Effector memory CD4-positive, alpha-beta T cell (primary cell): ENCODE measurements at regions not wholly inside any gene's neighbourhood (a gene's known extent, or its start where the extent isn't known, plus 50 kb on each side); places are given as distances from the start of the nearest gene placed in this dataset.
"Not testable (repeated sequence)": the region's sequence is repeated elsewhere in the genome, so short reads cannot be mapped to it uniquely, and the experiment has no call there.

Source experiments
- DNase-seq, 3 donors: peaks; one replicate each; pipeline ENCODE4 v3.0.0-alpha.2; 2020
- H3K27ac ChIP-seq: 2 replicates; pipeline ENCODE4 v1.7.0; 2013; ENCODE audit warnings: mild to moderate bottlenecking, low read length, moderate library complexity; ENCODE audit not compliant: insufficient read depth, poor library complexity, severe bottlenecking
- H3K27me3 ChIP-seq: replicated peaks from 2 replicates; pipeline ENCODE4 v1.7.0; 2013; ENCODE audit warnings: mild to moderate bottlenecking, low read length; ENCODE audit not compliant: insufficient read depth, control insufficient read depth, poor library complexity, severe bottlenecking
- H3K36me3 ChIP-seq: 2 replicates; pipeline ENCODE4 v1.7.0; 2013; ENCODE audit warnings: mild to moderate bottlenecking, low read length, moderate library complexity; ENCODE audit not compliant: control insufficient read depth, insufficient read depth
- H3K4me1 ChIP-seq: 2 replicates; pipeline ENCODE4 v1.7.0; 2013; ENCODE audit warnings: low read length, mild to moderate bottlenecking; ENCODE audit not compliant: control insufficient read depth, insufficient read depth, poor library complexity, severe bottlenecking
- H3K4me3 ChIP-seq: 2 replicates; pipeline ENCODE4 v1.7.0; 2013; ENCODE audit warnings: low read length, low read depth, mild to moderate bottlenecking; ENCODE audit not compliant: insufficient read depth, poor library complexity, severe bottlenecking
- H3K9me3 ChIP-seq: 2 replicates; pipeline ENCODE4 v1.7.0; 2013; ENCODE audit warnings: mild to moderate bottlenecking, low read length, moderate library complexity; ENCODE audit not compliant: control insufficient read depth

DNA sequence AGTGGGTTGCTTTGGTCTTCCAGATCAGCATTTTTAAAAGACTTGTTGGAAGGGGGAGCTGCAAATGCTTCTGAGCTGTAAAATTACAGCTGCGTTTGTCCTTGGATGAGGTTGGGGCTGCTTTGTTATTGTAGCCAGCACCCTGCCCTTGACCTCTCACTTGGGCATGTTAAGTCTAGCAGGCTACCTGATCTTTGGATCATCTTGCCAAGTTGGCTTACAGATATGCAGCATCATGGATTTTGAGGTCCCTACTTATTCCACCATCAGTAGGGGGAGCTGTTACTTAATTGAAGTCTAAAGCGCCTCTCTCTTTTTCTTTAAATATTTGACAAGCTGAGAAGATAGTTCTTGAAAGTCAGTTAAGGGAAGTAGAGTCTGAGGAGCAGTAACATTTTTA is 793.0 kb downstream of the MCTP2 start:
- H3K27ac ChIP-seq = no peak overlapping the region
- no peaks in the 10 kb centered on the region for H3K36me3 ChIP-seq
- H3K4me3 ChIP-seq = no peak overlapping the region
- no peak for DNase-seq
- no peaks in the 10 kb centered on the region for H3K9me3 ChIP-seq
- no peaks in the 10 kb centered on the region for H3K4me1 ChIP-seq
- no peaks in the 10 kb centered on the region for H3K27me3 ChIP-seq

DNA sequence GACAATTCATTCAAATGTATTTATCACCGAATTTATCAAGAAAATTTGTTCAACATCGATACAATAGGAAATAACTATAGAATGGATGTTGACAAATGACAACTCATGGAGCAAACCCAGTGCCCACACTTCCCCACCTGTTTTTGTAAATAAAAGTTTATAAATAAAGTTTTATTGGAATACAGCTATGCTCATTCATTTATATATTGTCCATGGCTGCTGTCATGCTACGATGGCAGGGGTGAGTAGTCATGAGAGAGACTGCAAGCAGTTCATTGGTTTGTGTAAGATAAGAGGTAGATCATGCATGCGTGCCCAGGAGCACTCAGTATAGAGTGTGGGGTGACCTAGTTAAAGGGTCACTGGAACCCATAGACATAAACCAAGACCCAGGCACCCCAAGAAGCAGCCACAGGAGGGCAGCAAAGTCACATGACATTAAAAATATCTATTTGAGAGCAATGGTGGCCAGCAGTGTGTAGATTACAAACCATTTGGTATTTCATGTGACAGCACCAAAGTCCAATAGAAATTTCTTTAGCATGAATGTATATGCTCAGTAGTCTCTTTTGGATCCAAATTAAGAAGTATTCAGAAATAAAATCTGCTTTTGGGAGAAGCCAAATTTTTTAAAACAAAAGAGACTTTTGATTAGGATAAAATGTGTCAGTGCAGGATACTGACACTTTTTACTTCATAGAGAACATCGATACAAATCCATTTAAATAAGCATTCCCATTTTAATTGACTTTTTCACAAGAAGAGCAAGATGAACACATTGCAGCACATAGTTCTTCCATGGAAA is 794.8 kb downstream of the MCTP2 start:
- Histone ChIP-seq H3K4me1 (no peaks in the 10 kb centered on the region), H3K27me3 (no peaks in the 10 kb centered on the region), H3K4me3 (no peak overlapping the region), H3K9me3 (no peaks in the 10 kb centered on the region), H3K27ac (no peak overlapping the region), H3K36me3 (no peaks in the 10 kb centered on the region)
- no peak for DNase-seq

DNA sequence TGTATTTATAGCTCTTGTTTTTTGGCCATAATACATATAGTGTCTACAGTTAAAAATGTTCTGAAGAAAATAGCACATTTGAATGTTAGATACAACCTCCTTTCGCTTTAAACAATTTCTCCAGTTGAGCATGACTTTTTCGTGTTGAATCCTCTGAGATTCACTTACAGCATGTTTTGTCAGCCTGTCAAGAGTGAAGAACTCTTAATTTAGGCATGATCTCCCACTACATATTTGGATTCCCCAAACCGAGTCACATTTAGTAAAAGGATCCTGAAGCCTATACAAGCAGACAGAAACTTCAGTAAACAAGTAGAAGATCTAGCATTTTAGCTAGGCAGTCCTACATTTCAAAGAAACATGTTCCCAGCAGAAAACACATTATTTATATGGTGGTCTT is 796.6 kb downstream of the MCTP2 start:
- Histone ChIP-seq H3K36me3 (no peaks in the 10 kb centered on the region), H3K4me1 (no peaks in the 10 kb centered on the region), H3K27me3 (no peaks in the 10 kb centered on the region), H3K4me3 (no peak overlapping the region), H3K9me3 (no peaks in the 10 kb centered on the region), H3K27ac (no peak overlapping the region)
- DNase-seq = no peak

DNA sequence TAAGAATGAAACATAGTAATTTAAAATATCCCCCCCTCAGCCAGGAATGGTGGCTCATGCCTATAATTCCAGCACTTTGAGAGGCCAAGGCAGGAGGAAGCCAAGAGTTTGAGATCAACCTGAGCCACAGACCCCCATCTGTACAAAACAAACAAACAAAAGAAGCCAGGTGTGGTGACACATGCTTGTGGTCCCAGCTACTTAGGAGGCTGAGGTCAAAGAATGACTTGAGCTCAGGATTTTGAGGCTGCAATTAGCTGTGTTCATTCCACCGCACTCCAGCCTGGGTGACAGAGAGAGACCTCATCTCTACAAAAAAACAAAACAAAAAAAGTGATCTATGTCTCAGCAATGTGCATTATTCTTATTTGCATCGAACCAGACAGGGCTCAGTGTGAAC is 800.8 kb downstream of the MCTP2 start:
- no peaks in the 10 kb centered on the region for H3K36me3 ChIP-seq
- H3K27me3 ChIP-seq = no peaks in the 10 kb centered on the region
- H3K4me1 ChIP-seq = no peaks in the 10 kb centered on the region
- H3K9me3 ChIP-seq = no peaks in the 10 kb centered on the region
- no peak overlapping the region for H3K4me3 ChIP-seq
- DNase-seq = no peak
- no peak overlapping the region for H3K27ac ChIP-seq

DNA sequence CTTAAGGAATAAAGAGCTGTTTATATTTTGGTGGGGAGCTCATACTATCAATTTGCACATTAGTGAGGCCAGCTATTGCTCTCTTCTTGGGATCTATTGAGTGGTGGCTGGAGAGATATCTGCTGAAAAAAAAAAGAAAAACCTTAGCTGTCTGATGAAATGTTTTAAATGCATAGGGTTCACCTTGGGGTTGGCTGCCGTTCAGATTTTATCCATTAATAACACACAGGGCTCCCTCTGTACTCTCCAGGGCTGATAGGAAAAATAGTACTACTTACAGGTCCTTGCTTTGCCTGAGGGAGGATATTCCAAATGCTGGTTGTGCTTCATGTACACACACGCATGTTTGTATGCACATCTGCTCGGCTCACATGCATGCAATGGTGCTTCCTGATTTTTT is 803.7 kb downstream of the MCTP2 start:
- DNase-seq = no peak
- Histone ChIP-seq H3K9me3 (no peaks in the 10 kb centered on the region), H3K36me3 (no peaks in the 10 kb centered on the region), H3K27ac (no peak overlapping the region), H3K27me3 (no peaks in the 10 kb centered on the region), H3K4me1 (no peaks in the 10 kb centered on the region), H3K4me3 (no peak overlapping the region)

DNA sequence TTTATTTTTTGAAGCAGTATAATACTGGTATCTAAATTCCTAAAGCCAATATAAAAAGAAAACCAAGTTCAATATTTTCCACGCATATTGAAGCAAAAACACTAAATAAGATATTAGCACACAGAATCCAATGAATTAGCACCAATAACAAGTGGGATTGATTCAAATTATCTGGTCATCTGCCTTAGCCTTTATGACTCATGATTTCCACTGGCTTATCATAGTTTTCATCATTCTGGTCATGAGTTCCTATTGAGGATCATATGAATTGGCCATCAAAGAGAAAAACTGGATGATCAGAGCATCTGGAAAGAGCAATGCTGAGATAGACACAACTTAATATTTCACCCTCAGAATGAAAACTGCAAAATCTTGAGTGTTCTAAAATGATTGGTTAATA is 809.9 kb downstream of the MCTP2 start:
- no peaks in the 10 kb centered on the region for H3K4me1 ChIP-seq
- no peaks in the 10 kb centered on the region for H3K27me3 ChIP-seq
- H3K9me3 ChIP-seq = no peaks in the 10 kb centered on the region
- DNase-seq = no peak
- no peaks in the 10 kb centered on the region for H3K36me3 ChIP-seq
- H3K4me3 ChIP-seq = no peak overlapping the region
- H3K27ac ChIP-seq = no peak overlapping the region

DNA sequence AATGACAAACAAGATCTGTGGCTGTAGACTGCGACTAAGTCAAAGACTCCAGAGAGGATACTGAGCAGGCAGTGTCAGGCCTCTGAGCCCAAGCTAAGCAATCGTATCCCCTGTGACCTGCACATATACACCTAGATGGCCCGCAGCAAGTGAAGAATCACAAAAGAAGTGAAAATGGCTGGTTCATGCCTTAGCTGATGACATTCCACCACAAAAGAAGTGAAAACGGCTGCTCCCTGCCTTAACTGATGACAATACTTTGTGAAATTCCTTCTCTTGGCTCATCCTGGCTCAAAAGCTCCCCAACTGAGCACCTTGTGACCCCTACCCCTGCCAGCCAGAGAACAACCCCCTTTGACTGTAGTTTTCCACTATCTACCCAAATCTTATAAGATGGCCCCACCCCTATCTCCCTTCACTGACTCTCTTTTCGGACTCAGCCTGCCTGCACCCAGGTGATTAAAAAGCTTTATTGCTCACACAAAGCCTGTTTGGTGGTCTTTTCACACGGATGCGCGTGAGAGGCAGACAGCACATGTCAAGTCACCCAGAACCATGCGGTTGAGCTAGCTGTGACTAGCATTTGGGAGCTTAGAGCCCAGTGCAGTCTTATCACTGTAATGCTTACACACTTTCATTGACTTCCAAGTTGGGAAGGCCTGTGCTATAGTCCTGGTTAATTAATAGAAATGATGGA is 812.0 kb downstream of the MCTP2 start:
- H3K4me3 ChIP-seq, H3K27ac ChIP-seq, H3K4me1 ChIP-seq, H3K36me3 ChIP-seq, H3K9me3 ChIP-seq, DNase-seq, H3K27me3 ChIP-seq: not testable (repeated sequence)

DNA sequence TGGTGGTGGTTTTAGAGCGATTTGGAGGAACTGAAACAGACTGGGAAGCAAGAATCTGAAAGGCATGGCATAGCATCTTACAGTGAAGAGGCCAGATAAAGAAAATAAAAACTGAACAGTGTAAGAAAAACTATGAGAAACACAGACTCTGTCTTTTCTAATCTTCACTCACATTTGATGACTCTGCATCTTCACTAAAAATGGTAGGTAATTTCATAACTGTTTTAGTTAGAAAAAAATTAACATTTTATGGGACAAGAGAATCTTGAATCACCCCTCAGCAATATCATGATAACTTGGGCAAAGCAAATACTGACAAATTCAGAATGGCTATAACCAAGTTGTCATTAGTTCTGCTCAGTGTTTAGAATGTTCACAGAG is 812.6 kb downstream of the MCTP2 start:
- Histone ChIP-seq H3K9me3 (no peaks in the 10 kb centered on the region), H3K36me3 (no peaks in the 10 kb centered on the region), H3K27ac (no peak overlapping the region), H3K4me3 (no peak overlapping the region), H3K27me3 (no peaks in the 10 kb centered on the region), H3K4me1 (no peaks in the 10 kb centered on the region)
- no peak for DNase-seq

DNA sequence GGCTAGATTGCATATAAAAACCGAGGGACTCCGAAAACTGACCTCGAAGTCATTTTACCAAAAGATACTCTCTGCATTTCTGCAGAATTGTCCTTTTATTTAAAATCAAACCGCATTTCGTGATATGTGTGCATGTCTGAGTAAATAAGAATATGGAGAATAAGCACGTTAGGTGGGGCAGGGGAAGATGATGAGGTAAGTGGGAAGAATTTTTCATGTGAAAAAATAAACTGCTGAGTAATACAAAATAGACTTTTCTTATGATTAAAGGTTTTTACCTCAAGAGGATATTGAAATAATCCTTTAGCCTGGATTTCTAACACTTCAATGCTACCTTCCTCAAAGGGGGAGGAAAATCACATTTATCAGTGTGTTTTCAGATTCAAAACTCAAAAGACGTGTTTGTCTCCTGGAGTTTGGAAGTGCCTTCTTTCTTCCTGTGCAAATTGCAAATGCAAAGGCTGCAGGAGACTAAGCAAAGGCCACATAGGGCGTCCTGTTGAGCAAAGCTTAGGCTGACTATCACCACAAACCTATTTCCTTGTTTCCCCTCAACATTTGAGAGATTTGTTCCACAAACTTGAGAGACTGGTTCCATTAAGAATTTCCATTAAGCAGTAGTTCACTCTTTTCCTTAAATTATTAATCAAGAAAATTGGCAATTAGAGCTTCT is 813.5 kb downstream of the MCTP2 start:
- Histone ChIP-seq H3K36me3 (no peaks in the 10 kb centered on the region), H3K4me3 (no peak overlapping the region), H3K9me3 (no peaks in the 10 kb centered on the region), H3K27ac (no peak overlapping the region), H3K4me1 (no peaks in the 10 kb centered on the region), H3K27me3 (no peaks in the 10 kb centered on the region)
- DNase-seq = no peak

DNA sequence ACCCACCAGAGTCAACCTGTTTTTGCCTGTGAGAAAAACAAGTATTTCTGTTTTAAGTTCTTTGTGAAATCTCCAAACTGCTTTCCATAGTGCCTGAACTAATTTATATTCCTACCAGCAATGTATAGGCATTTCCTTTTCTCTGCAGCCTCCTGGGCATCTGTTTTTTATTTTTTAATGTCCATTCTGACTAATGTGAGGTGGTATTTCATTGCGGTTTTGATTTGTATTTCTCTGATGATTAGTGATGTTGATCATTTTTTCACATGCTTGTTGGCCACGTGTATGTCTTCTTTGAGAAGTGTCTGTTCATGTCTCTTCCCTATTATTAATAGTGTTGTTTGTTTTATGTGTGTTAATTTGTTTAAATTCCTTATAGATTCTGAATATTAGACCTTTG is 820.5 kb downstream of the MCTP2 start:
- H3K27me3 ChIP-seq = no peaks in the 10 kb centered on the region
- no peak overlapping the region for H3K4me3 ChIP-seq
- H3K36me3 ChIP-seq = no peaks in the 10 kb centered on the region
- H3K27ac ChIP-seq = no peak overlapping the region
- no peaks in the 10 kb centered on the region for H3K4me1 ChIP-seq
- DNase-seq = no peak
- no peaks in the 10 kb centered on the region for H3K9me3 ChIP-seq
